Stimulated activated CD8-positive, alpha-beta memory T cell treated with anti-CD3 and anti-CD28 coated beads, Interleukin-4, amount 100 ng/mL, for 4 hours (primary cell): ENCODE measurements at regions not wholly inside any gene's neighbourhood (a gene's known extent, or its start where the extent isn't known, plus 50 kb on each side); places are given as distances from the start of the nearest gene placed in this dataset.
"Not testable (repeated sequence)": the region's sequence is repeated elsewhere in the genome, so short reads cannot be mapped to it uniquely, and the experiment has no call there.

Source experiments
- DNase-seq, 2 donors: peaks; one replicate each; pipeline ENCODE4 v3.0.0-alpha.2; 2020; ENCODE audit warnings: low read depth in 2 of 2, low spot score in 1 of 2

DNA sequence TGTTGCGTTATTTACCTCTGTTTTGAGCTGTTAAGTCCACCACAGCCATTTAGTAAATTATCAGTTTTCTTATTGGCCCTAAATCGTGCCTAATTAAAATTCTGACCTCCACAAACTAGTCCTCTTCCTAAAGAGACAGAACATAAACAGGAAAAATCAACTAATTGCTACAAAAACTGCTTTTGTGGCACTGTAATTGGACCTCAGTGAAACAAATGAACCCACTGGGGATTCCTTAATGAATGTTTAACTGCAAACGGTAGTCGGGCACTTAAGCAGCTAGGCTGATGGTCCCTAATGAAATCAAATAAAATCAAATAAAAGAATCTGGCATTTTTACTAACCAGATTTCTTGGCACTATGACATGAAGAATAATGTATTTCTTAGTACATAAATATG is 513.4 kb upstream of the SLC35B3 start:
- DNase-seq, result no peak

DNA sequence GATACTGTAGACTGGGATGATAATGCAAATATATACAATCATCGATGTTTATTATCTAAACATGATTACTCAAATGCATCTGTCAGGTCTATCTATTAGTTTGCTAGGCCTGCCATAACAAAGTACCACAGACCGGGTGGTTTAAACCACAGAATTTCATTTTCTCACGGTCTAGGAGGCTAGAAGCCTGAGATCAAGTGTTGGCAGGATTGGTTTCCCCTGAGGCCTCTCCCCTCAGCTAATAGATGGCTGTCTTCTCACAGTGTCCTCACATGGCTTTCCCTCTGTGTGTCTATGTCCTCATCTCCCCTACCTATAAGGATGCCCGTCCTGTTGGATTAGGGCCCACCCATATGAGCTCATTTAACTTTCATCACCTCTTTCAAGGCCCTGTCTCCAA is 512.6 kb upstream of the SLC35B3 start:
- no peak for DNase-seq

DNA sequence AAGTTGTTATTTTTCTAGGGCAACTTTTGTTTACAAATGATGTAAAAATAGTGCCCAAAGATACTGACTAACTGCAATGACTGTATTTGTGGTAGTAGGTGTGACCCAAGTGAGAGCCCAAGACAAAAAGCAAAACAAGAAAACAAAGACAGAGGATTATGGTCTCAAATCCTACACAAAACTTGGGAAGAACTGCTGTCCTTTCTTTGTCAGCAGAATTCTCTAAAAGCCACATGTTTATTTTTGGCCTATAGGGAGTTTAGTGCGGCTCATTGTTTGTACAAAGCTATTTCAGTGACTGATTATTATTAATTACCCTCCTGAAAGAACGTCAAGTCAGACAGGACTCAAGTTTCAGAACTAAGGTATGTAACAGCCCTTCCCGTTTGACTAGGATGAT is 509.2 kb upstream of the SLC35B3 start:
- DNase-seq, result no peak

DNA sequence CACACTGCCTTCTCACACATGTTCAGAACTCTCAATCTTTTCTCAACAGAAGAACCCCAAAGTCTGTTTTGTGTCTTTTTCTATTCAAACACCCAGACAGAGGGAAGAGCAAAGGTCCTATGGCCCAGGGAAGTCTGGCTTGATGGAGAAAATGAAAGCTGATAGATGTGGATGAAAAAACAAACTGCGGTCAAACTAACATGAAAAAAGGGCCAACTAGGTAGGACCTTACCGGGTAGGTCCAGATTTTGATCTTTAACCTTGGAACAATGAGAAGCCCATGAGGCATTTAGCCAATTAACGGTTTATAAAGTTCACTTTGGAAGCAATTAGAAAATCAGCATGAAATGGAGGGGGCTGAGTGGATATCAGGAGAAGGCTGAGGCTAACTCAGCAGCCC is 507.7 kb upstream of the SLC35B3 start:
- no peak for DNase-seq

DNA sequence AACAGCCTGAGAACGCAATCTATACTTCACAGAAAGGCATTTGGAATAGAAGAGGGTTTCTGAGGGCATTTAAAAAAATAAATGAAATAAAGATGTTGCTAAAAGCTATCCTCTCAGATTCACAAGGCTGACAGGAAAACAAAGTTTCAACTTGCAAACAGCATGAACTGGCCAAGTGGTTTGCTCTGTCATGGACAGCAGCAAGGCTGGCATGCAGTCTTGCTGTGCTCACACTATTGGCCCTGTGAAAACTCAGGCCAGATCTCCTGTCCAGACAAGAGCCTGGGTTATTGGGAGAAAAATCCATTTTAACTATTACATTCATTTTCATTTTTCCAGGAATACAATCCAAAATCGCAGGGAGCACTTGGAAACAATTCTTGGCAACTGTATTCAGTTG is 506.2 kb upstream of the SLC35B3 start:
- DNase-seq, result no peak

DNA sequence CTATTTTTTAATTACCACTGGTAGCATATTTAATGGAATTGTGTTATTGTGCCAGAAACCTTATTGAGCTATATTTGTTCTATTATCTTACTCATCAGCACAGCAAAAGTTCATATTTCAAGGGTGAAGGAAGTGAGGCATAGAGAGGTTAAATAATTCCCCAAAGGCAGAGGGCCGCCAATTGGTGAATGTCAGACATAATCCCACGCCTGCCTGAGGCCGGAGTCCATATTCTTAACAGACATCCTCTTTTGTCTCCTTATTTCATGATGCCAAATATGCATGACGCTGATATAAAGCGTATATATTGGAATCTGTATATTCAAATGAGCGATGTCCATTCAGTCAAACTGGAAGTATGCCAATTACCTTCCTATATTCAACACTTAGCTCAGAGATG is 505.0 kb upstream of the SLC35B3 start:
- DNase-seq, result no peak

DNA sequence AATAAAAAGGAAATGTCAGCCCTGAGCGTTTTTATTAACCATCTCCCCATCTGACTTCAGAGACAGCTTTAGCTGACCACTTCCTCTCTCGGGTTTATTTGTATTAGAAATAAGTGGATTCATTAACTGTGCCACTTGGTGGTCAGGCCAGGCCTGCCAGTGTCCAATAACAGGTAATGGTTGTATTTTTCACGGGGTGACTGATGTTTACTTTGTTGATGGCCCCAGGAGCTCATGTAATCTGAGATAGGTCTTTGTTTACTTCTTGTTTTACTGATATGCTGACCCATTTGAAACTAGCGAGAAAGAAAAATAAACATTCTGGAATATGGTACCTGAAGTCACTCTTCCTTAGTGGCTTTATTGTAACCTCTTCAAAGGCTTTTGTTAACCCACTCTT is 504.3 kb upstream of the SLC35B3 start:
- no peak for DNase-seq

DNA sequence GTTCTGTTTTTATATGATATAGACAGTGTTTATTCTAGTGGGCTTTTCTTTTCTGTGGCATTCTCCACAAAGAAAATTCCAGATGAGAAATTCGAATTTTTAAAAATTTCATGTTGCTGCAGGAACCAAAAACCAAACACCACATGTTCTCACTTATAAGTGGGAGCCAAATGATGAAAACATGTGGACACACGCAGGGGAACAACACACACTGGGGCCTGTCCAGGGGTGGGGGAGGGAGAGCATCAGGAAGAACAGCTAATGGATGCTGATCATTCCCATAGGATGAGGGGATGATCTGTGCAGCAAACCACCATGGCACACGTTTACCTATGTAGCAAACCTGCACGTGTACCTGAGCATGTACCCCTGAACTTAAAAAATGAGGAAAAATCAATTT is 499.0 kb upstream of the SLC35B3 start:
- DNase-seq, result no peak

DNA sequence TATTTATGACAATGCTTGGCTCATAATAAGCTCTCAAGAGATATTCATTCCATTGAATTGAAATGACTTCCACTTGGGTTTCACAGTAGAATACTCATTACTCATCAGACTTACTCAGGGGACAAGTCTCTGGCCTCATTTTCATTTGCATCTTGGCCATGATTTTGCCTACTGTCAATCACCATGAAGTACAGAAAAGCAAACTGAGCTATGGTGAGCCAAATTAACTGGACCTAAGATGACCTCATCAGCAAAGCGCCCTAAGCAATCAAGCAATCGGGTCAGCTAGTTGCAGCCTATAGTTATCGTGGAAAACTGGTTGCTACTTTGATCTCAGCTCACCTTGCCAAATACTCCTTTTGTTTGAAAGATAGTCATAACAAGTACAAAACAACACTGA is 494.7 kb upstream of the SLC35B3 start:
- DNase-seq, result no peak

DNA sequence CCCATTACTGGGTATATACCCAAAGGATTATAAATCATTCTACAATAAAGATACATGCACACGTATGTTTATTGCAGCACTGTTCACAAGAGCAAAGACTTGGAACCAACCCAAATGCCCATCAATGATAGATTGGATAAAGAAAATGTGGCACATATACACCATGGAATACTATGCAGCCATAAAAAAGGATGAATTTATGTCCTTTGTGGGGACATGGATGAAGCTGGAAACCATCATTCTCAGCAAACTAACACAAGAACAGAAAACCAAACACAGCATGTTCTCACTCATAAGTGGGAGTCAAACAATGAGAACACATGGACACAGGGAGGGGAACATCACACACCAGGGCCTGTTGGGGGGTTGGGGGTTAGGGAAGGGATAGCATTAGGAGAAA is 484.9 kb upstream of the SLC35B3 start:
- not testable (repeated sequence) for DNase-seq

DNA sequence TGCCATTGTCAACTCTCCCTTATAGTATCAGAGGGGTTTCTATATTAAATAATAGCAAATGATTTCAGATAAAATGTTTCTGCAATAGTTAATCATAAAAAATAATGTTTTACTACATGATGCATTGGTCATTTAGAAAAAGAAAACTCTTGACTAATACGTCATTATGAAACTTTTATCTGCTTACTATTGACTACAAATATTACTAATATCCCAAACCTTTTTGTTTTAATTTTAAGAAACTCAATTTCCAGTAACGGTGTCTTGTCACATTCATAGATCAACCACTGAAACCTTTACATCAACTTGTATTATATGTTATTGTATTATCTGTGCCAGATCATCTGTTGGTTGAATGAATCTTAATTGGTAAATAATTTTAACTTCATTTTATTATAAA is 482.9 kb upstream of the SLC35B3 start:
- DNase-seq, result no peak

DNA sequence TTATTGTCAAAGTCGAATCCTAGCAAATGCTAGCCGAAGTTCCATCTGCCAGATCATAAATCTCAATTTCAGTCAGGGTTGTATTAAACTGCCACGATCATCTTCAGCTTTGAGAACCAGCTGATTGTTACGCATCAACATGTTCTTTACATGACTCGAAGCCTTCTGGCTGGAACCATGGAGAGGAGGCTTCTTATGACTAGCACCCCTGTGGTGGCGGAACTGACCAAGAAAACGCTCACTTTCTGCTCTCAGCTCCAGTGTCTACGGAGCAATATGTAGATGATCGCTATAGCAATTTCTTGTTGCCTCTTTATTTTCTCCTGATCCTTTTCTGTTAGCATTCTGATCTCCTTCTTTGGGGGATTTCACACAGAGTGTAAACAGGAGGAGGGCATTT is 479.4 kb upstream of the SLC35B3 start:
- DNase-seq, result no peak

DNA sequence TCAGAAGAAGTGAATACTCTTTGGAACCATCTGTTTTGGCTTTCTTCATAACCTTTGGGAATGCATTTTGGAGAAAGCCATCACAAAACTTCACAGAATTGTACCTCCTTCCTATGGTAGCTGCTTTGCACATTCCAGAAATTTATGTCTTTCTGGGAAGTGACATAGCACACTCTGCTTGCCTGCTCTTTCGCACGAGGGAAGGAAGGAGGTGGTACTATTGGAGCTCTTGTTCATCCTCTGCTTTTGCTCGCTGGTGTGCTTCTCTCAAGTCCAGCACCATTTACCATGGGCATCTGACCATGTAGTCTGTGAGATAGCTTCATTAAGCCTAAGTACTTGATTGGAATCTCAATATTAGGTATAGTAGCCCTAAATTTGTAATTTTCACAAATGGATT is 473.3 kb upstream of the SLC35B3 start:
- DNase-seq, result no peak

DNA sequence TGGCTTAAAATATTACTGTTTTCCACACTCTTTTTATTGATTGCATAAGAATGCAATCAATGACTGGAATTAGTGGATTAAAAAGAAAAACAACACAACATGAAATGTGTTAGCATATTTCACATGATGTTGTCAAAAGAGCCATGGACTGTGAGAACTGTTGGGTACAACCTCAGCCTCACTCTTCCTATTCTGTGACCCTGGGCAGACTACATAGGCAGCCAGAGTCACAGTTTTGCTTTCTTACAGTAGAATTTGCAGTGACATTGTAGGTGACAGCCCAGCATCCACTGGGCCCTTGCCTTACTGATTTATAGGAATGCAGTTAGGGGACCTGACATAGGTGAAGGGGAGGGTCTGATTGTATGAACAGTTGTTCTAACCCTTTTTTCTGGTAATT is 471.4 kb upstream of the SLC35B3 start:
- no peak for DNase-seq

DNA sequence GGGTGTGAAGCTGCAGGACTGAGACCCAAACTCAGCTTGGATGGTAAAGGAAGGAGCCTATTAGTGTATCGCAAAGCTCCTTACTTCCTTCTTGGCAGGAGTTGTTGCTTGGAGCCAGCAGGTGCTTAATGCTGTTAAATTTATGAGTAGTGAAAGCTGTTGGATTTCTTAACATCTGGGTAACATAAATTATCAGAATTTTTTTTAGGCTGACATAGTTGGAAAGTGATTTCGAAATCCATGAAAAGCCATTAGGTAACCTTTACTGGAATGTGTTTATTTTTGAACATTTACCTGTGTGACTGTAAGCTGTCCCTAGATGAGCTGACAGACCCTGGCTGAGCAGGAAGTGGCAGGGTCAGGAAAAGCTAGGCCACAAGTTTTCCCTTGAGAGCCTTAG is 470.4 kb upstream of the SLC35B3 start:
- no peak for DNase-seq

DNA sequence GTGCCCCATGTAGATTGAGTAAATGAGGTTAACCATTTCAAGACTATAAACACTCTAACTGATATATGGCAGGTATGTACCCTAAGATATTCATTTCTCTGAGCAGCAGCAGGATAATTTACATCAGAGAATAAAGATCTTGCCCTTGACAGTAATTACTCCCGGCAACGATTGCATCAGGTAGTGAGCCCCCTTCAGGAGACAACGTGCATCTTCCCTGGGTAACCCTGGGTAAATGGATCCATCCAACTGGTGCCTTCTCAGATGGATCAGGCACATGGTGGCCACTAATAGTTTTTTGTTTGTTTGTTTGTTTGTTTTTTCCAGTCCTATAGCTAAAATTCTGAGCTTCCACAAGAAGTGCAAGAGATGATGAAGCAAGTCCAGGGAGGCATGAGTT is 469.4 kb upstream of the SLC35B3 start:
- no peak for DNase-seq

DNA sequence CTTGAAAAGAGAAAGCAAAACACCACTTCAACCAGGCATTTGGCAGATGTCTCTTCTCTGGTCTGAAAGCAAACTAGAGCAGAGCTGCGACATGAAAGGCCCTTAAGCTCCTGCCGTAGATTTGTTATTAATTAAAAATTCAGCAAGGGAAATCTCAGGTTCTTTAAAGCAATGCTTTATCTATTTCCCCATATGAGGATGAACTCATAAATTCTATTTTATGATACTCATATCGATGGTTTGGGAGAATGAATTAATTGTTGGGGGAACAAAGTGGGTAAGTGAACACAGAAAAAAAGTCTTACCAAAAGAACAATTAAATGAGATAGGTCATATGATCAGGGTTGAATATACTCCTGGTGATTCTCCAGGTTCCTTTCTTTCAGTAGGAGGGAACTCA is 464.7 kb upstream of the SLC35B3 start:
- DNase-seq, result no peak

DNA sequence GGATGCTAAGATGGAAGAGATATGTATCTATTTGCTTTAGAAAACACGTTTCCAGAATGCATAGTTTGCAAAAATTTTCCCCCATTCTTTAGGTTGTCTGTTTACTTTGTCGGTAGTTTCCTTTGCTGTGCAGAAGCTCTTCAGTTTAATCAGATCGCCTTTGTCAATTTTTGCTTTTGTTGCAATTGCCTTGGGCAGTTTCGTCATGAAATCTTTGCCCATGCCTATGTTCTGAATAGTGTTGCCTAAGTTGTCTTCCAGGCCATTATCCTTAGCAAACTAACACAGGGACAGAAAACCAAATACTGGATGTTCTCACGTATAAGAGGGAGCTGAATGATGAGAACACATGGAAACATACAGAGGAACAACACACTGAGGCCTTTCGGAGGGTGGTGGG is 454.2 kb upstream of the SLC35B3 start:
- DNase-seq, result no peak

DNA sequence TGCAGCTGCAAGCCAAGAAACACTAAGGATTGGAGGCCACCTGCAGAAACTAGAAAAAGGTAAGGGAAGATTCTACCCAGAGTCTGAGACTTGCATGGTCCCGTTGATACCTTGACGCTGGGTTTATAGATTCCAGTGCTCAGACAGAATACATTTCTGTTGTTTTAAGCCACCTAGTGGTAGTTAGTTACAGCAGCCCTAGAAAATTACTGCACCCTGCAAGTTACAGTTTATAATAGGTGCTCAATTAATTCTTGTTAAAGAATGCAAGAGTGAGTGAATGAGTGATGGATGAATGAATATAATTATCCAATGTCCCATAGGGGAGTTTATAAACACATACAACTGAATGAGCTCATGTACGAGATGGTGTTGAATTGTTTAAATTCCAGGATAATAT is 453.1 kb upstream of the SLC35B3 start:
- DNase-seq, result no peak

DNA sequence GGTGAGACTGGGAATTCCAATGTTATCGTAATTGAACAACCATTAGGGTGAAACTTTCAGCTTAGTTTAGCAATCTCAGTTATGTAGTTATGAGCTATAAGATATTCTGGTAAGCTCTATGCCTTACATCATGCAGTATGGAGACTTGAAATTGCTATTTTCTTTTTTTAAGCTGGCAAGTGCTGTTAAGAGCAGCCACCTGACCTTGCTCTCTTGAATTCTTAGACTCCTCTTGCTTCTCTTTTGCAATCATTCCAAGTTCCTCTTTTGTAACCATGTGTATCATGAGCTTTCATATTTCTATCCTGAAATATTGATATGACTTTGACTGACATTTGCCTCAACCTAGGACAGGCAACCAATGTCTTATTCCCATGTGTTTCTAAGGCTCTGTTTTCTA is 446.3 kb upstream of the SLC35B3 start:
- DNase-seq, result no peak

DNA sequence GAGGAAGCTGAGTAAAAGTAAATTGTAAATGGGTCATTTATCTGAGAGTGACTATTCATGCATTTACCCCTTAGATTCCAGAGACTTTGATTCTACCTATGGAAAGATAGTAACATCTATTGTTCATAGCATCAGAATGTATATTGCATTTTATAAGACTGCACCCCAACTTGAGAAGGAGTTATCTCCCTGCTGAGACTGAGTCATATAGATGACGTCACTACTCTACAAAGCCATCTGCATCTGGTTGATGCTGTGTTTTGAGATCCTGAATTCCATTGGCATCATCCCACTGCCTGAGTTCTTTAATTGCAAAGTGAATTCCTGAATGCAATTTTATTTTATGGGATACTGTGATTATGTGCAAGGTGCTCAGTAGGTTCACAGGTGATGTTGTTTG is 444.0 kb upstream of the SLC35B3 start:
- no peak for DNase-seq

DNA sequence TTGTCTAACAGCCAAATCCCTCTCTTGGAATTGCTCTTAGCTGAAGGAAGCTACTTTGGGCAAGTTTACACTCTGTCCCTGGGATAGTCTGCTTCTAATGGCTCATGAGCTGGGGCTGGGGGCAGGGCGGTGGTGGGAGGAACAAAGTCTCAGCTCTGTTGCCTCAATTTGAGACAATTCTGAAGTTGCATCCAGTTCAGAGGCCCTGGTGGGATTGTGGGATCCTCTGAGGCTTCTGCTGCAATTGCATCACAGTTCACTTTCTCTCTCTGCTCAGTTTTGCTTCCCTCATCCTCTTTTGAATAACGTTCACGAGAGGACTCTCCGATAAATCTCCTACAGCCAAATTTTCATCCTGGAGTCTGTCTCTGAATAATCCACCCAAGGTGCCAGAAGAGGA is 440.6 kb upstream of the SLC35B3 start:
- DNase-seq, result no peak

DNA sequence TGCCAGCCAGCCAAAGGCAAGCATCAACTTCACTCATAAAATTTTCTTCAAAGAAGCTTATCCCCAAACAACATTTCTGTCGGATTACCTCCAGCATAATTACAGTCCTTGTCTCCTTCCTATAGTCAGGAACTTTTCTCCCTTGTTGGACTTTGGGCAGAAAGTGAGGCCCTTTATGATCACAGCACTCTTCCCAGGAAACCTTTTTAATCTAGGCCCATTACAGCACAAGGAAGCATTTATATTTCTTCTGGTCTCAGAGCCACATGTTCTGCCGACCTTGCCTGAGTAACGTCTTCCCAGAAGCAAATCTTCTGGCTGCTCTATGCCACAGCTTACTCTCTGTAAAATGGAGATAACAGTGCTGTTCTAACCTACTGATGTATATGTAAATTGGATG is 437.2 kb upstream of the SLC35B3 start:
- DNase-seq, result no peak

DNA sequence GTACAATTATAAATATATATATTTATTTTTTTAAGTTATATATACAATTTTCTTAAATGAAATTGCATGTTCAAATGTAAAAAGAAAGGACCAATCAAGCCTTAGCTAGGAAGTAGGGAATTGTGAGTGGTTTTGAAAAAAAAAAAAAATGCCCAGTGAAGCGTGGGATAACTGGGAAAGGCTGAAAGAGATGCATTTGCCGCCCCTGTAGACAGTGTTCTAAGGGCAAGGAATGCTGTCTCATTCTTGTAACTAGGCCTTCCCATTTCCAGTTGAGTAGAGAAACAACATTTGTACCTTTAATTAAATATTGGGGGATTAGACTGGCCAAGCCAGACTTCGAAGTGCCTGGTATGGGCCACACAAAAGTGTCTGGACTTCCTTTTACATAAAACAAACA is 430.1 kb upstream of the SLC35B3 start:
- no peak for DNase-seq
